Upper lobe of left lung (tissue), 6 donors: ENCODE measurements at regions not wholly inside any gene's neighbourhood (a gene's known extent, or its start where the extent isn't known, plus 50 kb on each side); places are given as distances from the start of the nearest gene placed in this dataset.

Experiments
- ATAC-seq, 2 donors: fragments of 200-7000 bp; cut with Tn5 transposase; one replicate each; pipeline ENCODE4 v1.9.1; 2022; ENCODE audit warnings: mild to moderate bottlenecking in 2 of 2, moderate library complexity in 2 of 2; ENCODE audit not compliant: low FRiP score in 2 of 2
- DNase-seq, 2 donors: peaks; one replicate each; pipeline ENCODE4 v3.0.0-alpha.2; 2019 to 2020
- H3K27ac ChIP-seq, 4 donors: fragments of 200-600 bp; sonication (generic); one replicate each; pipeline ENCODE4 v1.5.1; 2016 to 2019
- H3K27me3 ChIP-seq, 4 donors: fragments of 200-600 bp; sonication (generic); one replicate each; pipeline ENCODE4 v1.5.1; 2017 to 2019
- H3K36me3 ChIP-seq, 4 donors: fragments of 200-600 bp; sonication (generic); one replicate each; pipeline ENCODE4 v1.5.1; 2016 to 2019
- H3K4me1 ChIP-seq, 4 donors: fragments of 200-600 bp; sonication (generic); one replicate each; pipeline ENCODE4 v1.5.1; 2018 to 2019
- H3K4me3 ChIP-seq, 4 donors: fragments of 200-600 bp; sonication (generic); one replicate each; pipeline ENCODE4 v1.5.1; 2017 to 2019; ENCODE audit warnings: mild to moderate bottlenecking in 2 of 4, moderate library complexity in 1 of 4
- H3K9me3 ChIP-seq, 4 donors: fragments of 200-600 bp; sonication (generic); one replicate each; pipeline ENCODE4 v1.5.1; 2018 to 2019
- CTCF ChIP-seq, 6 experiments: fragments of 450-650 bp in 4 of 6; fragments of 200-600 bp in 2 of 6; sonication (generic) in 2 of 6; IDR thresholded peaks; one replicate each; pipeline ENCODE4 v1.5.1; 2016 to 2019; ENCODE audit warnings: antibody characterized with exemption in 6 of 6
- EP300 ChIP-seq, 4 donors: sonication (generic); formaldehyde crosslinking; IDR thresholded peaks; one replicate each; pipeline ENCODE4 v1.5.1; 2017; ENCODE audit warnings: antibody characterized with exemption in 4 of 4, control low read depth in 2 of 4
- POLR2A ChIP-seq, 4 donors: fragments of 450-650 bp; IDR thresholded peaks; one replicate each; pipeline ENCODE4 v1.5.1; 2016 to 2017; ENCODE audit warnings: antibody characterized with exemption in 4 of 4, mild to moderate bottlenecking in 2 of 4
- POLR2AphosphoS5 ChIP-seq, 2 donors: sonication (generic); formaldehyde crosslinking; IDR thresholded peaks; one replicate each; pipeline ENCODE4 v1.5.1; 2017; ENCODE audit warnings: antibody characterized with exemption in 2 of 2
- WGBS, 2 donors: methylation state at CpG; one replicate each; pipeline ENCODE4 v1.1.5; 2017 to 2018; 5-methylcytosine and 5-hydroxymethylcytosine counted together
- donor health status: DM: no; HTN: no; CAD: no; lungs with moderate emphysema.
- donor health status: DM: no; HTN: yes; CAD: no; lungs with severe emphysema.

DNA sequence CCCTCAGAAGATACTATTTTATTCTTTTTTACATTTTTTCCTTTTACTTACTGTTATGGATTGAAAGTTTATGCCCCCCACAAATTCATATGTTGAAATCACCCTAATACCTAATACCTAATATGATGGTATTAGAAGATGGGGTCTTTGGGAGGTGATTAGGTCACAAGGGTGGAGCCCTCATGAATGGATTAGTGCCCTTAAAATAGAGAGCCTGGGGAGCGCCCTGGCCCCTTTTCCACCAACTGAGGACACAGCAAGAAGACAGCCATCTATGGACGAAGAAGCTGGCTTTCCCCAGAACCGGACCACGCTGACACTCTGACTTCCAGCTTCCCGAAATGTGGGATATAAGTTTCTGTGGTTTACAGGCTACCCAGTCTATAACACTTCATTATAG is 58.6 kb upstream of the FAT1 start:
- Histone ChIP-seq H3K36me3 (no peaks in the 10 kb centered on the region), H3K27me3 (no peaks in the 10 kb centered on the region), H3K4me1 (no peaks in the 10 kb centered on the region), H3K27ac (no peak overlapping the region), H3K9me3 (no peaks in the 10 kb centered on the region), H3K4me3 (no peak overlapping the region)
- no peak for ATAC-seq
- DNase-seq: no peak
- 81 to 87% methylated on average over 5 of the region's 5 CpGs for WGBS, 2 donors
- TF ChIP-seq EP300 (IDR thresholded peaks at IDR 0.05) (no peak), POLR2A (IDR thresholded peaks at IDR 0.05) (no peak), POLR2AphosphoS5 (IDR thresholded peaks at IDR 0.05) (no peak), CTCF (IDR thresholded peaks at IDR 0.05) (no peak)

DNA sequence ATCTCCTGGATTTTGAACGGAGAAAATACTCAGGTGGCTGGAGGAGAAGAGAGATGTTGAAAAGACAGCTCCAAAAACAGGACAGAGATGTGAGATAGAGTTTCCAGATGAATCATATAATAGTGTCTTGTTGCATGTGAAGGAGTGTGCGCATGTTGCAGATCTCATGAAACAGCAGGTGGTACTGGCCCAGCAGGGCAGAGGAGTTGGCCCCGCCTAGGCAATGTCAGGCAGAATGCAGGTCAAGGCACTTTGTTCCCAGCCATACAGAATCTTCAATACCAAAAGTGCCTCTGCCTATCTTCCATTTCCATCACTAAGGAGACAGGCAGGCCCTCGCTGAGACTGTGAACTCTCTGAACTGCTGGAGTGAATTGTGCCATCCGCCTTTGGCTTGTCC is 63.9 kb upstream of the FAT1 start:
- Histone ChIP-seq H3K4me1 (no peaks in the 10 kb centered on the region), H3K9me3 (no peaks in the 10 kb centered on the region), H3K4me3 (no peak overlapping the region), H3K27ac (no peak overlapping the region), H3K27me3 (no peaks in the 10 kb centered on the region), H3K36me3 (no peaks in the 10 kb centered on the region)
- 84 to 86% methylated on average over 5 of the region's 5 CpGs for WGBS, 2 donors
- DNase-seq (no peak), ATAC-seq (no peak)
- TF ChIP-seq CTCF (IDR thresholded peaks at IDR 0.05): no peak
- no peak for TF ChIP-seq EP300 (IDR thresholded peaks at IDR 0.05)
- no peak for TF ChIP-seq POLR2A (IDR thresholded peaks at IDR 0.05)
- TF ChIP-seq POLR2AphosphoS5 (IDR thresholded peaks at IDR 0.05): no peak

GRCh38 chr4:186789651-186790050 is 66.0 kb upstream of the FAT1 start:
- DNase-seq (no peak), ATAC-seq (no peak)
- TF ChIP-seq POLR2AphosphoS5 (IDR thresholded peaks at IDR 0.05) (no peak), CTCF (IDR thresholded peaks at IDR 0.05) (no peak), POLR2A (IDR thresholded peaks at IDR 0.05) (no peak), EP300 (IDR thresholded peaks at IDR 0.05) (no peak)
- WGBS, 2 donors: 72 to 73% methylated on average over 3 of the region's 3 CpGs
- Histone ChIP-seq H3K9me3 (no peaks in the 10 kb centered on the region), H3K4me1 (no peaks in the 10 kb centered on the region), H3K36me3 (no peaks in the 10 kb centered on the region), H3K27me3 (no peaks in the 10 kb centered on the region), H3K27ac (no peak overlapping the region), H3K4me3 (no peak overlapping the region)

DNA sequence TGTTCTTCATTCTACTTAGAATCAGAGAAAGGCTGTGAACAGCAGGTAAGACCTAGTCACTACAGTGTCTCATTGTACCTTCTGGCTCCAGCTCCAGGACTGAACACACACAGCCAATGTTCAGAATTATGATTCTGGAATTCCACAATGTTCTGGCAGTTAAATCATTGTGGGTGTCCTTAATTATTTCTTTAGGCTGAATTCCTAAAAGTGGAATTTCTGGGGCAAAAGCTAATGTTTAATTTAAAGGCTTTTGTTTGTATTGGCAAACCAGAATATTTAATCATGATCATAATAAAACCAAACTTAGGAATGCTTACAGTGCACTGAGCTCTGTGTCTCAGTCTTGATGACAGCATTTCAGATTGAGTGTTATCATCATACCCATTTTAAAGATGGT is 67.0 kb upstream of the FAT1 start:
- H3K36me3 ChIP-seq: no peaks in the 10 kb centered on the region

More for the DNA sequence above, 67.0 kb upstream of the FAT1 start:
- H3K4me1 ChIP-seq: no peaks in the 10 kb centered on the region
- H3K9me3 ChIP-seq: no peaks in the 10 kb centered on the region
- H3K4me3 ChIP-seq: no peak overlapping the region
- H3K27ac ChIP-seq: no peak overlapping the region
- ATAC-seq: no peak
- no peak for DNase-seq
- no peaks in the 10 kb centered on the region for H3K27me3 ChIP-seq
- no peak for TF ChIP-seq POLR2A (IDR thresholded peaks at IDR 0.05)
- no peak for TF ChIP-seq POLR2AphosphoS5 (IDR thresholded peaks at IDR 0.05)
- no peak for TF ChIP-seq EP300 (IDR thresholded peaks at IDR 0.05)
- no peak for TF ChIP-seq CTCF (IDR thresholded peaks at IDR 0.05)
